ENCODE measurements at regions not wholly inside any gene's neighbourhood (a gene's known extent, or its start where the extent isn't known, plus 50 kb on each side); places are given as distances from the start of the nearest gene placed in this dataset.

GRCh38 chr10:25692761-25693160 lies 241.3 kb upstream of the MYO3A start:
- TF ChIP-seq CTCF (IDR thresholded peaks at IDR 0.05), result no peak
- TF ChIP-seq POLR2A (IDR thresholded peaks at IDR 0.05), result no peak
- intact Hi-C loops (cut with DNase I), result no loop called here
- 88 to 100% methylated on average over 1 to 2 of the region's 2 CpGs for WGBS, 2 donors
- no peaks in the 10 kb centered on the region for H3K9me3 ChIP-seq
- H3K4me1 ChIP-seq, result no peaks in the 10 kb centered on the region
- H3K27ac ChIP-seq, result no peak overlapping the region
- no peak overlapping the region for H3K4me3 ChIP-seq (replicated peaks in 1 of 3)
- no peak for DNase-seq
- no peaks in the 10 kb centered on the region for H3K27me3 ChIP-seq
- H3K36me3 ChIP-seq, result no peaks in the 10 kb centered on the region

- no peak for DNase-seq
- intact Hi-C loops (cut with DNase I), result no loop called here
- TF ChIP-seq CTCF (IDR thresholded peaks at IDR 0.05) (no peak), POLR2A (IDR thresholded peaks at IDR 0.05) (no peak)
- Histone ChIP-seq H3K4me1 (no peaks in the 10 kb centered on the region), H3K27me3 (no peaks in the 10 kb centered on the region), H3K27ac (no peak overlapping the region), H3K36me3 (no peaks in the 10 kb centered on the region), H3K9me3 (no peaks in the 10 kb centered on the region), H3K4me3 (replicated peaks in 1 of 3) (no peak overlapping the region)
- 89 to 94% methylated on average over 9 to 15 of the region's 15 CpGs for WGBS, 2 donors
These were observed 239.7 kb upstream of the MYO3A start for GRCh38 chr10:25694206-25694933.

GRCh38 chr10:25694971-25695370 lies 239.1 kb upstream of the MYO3A start:
- TF ChIP-seq CTCF (IDR thresholded peaks at IDR 0.05), result no peak
- TF ChIP-seq POLR2A (IDR thresholded peaks at IDR 0.05), result no peak
- H3K4me3 ChIP-seq (replicated peaks in 1 of 3), result no peak overlapping the region
- no peak for DNase-seq
- H3K36me3 ChIP-seq, result no peaks in the 10 kb centered on the region
- H3K27ac ChIP-seq, result no peak overlapping the region
- no peaks in the 10 kb centered on the region for H3K27me3 ChIP-seq
- no peaks in the 10 kb centered on the region for H3K9me3 ChIP-seq
- H3K4me1 ChIP-seq, result no peaks in the 10 kb centered on the region
- intact Hi-C loops (cut with DNase I), result no loop called here
- WGBS, 2 donors, result 67 to 69% methylated on average over 3 of the region's 3 CpGs

GRCh38 chr10:25695586-25695985 lies 238.4 kb upstream of the MYO3A start:
- no peak for TF ChIP-seq POLR2A (IDR thresholded peaks at IDR 0.05)
- TF ChIP-seq CTCF (IDR thresholded peaks at IDR 0.05), result no peak

GRCh38 chr10:25696013-25696708 lies 237.9 kb upstream of the MYO3A start:
- no peak for TF ChIP-seq CTCF (IDR thresholded peaks at IDR 0.05)
- Histone ChIP-seq H3K27me3 (no peaks in the 10 kb centered on the region), H3K4me3 (replicated peaks in 1 of 3) (no peak overlapping the region), H3K36me3 (no peaks in the 10 kb centered on the region), H3K4me1 (no peaks in the 10 kb centered on the region), H3K9me3 (no peaks in the 10 kb centered on the region), H3K27ac (no peak overlapping the region)
- intact Hi-C loops (cut with DNase I), result no loop called here
- DNase-seq, result no peak
- WGBS, 2 donors, result 88 to 90% methylated on average over 6 of the region's 6 CpGs

More at GRCh38 chr10:25695586-25695985, 238.4 kb upstream of the MYO3A start:
- Histone ChIP-seq H3K27me3 (no peaks in the 10 kb centered on the region), H3K27ac (no peak overlapping the region), H3K4me1 (no peaks in the 10 kb centered on the region), H3K9me3 (no peaks in the 10 kb centered on the region), H3K36me3 (no peaks in the 10 kb centered on the region), H3K4me3 (replicated peaks in 1 of 3) (no peak overlapping the region)
- DNase-seq, result no peak
- intact Hi-C loops (cut with DNase I), result no loop called here
- 77 to 83% methylated on average over 3 of the region's 3 CpGs for WGBS, 2 donors
